ENCODE measurements at regions not wholly inside any gene's neighbourhood (a gene's known extent, or its start where the extent isn't known, plus 50 kb on each side); places are given as distances from the start of the nearest gene placed in this dataset.

DNA sequence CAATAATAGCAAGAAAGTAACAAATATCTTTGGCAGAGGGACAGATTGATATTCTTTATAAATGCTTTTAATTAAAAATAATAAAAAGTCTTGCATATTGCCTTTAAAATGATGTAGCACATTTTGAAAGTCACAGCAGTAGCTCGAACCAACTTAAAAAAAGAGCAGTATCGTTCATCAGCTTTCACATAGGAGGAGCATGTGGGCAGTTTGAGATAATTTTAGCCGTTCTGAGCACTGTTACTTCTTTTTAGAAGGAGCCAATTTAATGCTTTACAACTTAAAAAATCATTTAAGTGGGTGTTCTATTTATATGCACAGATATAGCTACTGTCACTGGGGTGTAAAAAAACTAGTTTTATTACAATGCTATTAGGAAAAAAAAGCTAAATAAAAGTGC is 622.7 kb upstream of the GBE1 start:
- TF ChIP-seq USF1 (IDR thresholded peaks at IDR 0.05), result no peak
- TF ChIP-seq MAX (IDR thresholded peaks at IDR 0.05), result no peak
- no peak for TF ChIP-seq EP300 (IDR thresholded peaks at IDR 0.05; ENCODE audit: borderline replicate concordance)
- no peak for TF ChIP-seq YY1 (IDR thresholded peaks at IDR 0.05; ENCODE audit: low read depth)
